ENCODE measurements at regions not wholly inside any gene's neighbourhood (a gene's known extent, or its start where the extent isn't known, plus 50 kb on each side); places are given as distances from the start of the nearest gene placed in this dataset.

- no peak for DNase-seq
Measured at GRCh38 chr12:92458996-92459395, 243.8 kb upstream of the PLEKHG7 start.

DNA sequence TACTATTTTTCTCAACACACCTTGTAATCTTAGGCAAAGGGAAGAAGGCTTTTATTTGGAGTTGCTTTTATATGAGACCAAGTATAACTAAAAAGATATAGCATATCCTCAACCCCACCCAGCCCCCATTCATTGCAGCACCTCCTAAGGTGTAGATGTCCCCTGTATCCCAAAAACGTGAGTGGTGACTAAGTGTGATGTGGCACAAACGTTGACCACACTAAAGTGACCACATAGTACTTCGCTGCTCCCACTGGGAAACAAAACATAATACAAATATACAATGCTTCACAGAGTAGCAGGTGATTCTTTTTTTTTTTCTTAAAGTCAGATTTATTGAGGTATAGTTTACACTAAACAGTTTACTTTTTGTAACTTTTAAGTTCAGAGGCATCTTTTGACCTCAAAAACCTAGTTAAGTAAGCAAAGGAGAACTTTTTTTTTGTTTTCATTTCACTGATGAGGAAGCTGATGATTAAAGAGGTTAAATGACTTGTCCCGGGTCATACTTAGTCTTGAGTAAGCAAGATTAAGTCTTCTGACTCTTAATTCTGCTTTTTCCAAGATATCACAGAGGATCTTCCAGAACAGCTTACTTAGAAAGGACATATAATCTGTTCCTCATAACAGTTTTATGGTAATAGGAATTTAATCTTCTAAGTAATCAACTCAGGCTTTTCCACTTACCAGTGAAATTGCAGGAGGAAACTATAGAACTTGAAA lies 245.2 kb upstream of the PLEKHG7 start:
- DNase-seq, result no peak

- no peak for DNase-seq
Measured at GRCh38 chr12:92452763-92453162, 250.0 kb upstream of the PLEKHG7 start.

GRCh38 chr12:92446083-92446460 lies 256.7 kb upstream of the PLEKHG7 start:
- DNase-seq, result no peak

GRCh38 chr12:92445253-92446082 lies 257.3 kb upstream of the PLEKHG7 start:
- DNase-seq, result no peak

GRCh38 chr12:92444763-92445162 lies 258.0 kb upstream of the PLEKHG7 start:
- no peak for DNase-seq

GRCh38 chr12:92442782-92443181 lies 260.0 kb upstream of the PLEKHG7 start:
- DNase-seq, result no peak

GRCh38 chr12:92440072-92440471 lies 262.7 kb upstream of the PLEKHG7 start:
- no peak for DNase-seq

- DNase-seq, result no peak
Measured at GRCh38 chr12:92439420-92439805, 263.4 kb upstream of the PLEKHG7 start.

- DNase-seq, result no peak
Measured at GRCh38 chr12:92438641-92439419, 264.0 kb upstream of the PLEKHG7 start.

GRCh38 chr12:92437452-92437851 lies 265.3 kb upstream of the PLEKHG7 start:
- DNase-seq, result no peak

DNA sequence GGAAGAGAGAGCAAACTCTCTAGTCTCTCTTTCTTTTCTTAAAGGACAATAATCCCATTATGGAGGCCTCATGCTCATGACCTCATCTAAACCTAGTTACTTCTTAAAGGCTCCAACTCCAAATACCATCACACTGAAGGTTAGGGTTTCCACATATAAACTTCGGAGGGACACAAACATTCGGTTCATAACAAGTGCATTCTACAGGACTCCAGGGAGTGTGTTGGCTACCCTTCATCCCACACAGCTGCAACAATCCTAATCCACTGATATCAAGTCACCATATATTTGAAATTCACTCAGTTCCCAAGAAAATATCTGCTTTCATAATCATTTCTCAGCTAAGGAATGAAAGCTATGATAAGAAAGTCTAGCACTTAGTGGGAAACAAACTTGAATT lies 265.9 kb upstream of the PLEKHG7 start:
- no peak for DNase-seq

GRCh38 chr12:92434607-92435025 lies 268.2 kb upstream of the PLEKHG7 start:
- DNase-seq, result no peak

- DNase-seq, result no peak
Measured at GRCh38 chr12:92432724-92433441, 269.9 kb upstream of the PLEKHG7 start.

GRCh38 chr12:92431146-92431545 lies 271.6 kb upstream of the PLEKHG7 start:
- no peak for DNase-seq

DNA sequence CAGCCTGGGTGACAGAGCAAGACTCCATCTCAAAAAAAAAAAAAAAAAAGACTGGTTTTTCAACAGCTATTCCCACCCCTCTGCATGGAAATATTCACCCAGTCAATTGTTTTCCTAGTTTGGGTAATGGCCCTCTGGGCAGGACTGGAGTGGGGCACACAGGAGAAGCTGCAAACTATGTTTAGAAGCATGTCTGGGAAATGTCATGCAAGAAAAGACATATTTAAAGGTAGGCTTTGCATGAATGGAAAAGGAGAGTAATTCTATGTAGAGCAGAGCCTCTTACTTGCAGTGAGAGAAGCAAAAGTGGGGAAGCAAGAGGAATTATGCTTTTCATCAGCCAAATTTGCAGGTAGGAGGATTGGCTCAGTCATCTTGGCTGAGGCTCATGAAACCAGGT lies 276.5 kb upstream of the PLEKHG7 start:
- no peak for DNase-seq

DNA sequence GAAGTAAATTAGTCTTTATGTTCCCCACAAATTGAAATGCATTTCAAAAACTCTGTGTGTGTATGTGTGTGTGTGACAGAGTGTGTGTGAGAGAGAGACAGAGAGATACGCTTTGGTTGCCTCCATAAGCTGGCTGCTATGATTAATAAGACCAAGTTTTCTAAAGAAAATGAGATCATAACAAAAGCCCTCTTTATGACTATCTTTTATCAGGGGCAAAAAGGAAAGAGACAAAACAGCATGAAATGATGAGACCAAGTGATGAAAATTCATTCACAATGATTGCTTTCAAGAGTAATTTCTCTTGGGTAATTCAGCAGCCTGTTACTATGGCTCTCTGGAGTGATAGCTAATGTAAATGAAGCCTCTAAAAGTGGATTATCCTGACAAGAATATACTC lies 277.6 kb upstream of the PLEKHG7 start:
- DNase-seq, result no peak

DNA sequence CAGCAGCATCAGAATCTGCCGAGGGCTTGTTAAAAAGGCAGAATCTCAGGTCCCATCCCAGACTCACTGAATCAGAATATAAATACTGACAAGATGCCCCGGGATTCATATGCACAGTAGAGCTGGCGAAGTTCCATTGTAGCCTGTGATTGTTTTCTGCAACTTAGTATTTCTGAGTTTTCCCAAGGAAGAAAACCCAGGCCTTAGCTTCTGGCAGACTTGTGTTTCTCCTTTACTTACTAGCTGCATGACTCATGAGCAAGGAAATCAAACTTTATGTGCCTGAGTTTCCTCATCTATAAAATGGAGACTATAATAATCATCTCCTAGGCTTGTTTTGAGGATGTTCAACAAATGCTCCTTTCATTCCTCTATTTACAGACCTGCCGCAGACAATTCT lies 278.5 kb upstream of the PLEKHG7 start:
- DNase-seq, result no peak

DNA sequence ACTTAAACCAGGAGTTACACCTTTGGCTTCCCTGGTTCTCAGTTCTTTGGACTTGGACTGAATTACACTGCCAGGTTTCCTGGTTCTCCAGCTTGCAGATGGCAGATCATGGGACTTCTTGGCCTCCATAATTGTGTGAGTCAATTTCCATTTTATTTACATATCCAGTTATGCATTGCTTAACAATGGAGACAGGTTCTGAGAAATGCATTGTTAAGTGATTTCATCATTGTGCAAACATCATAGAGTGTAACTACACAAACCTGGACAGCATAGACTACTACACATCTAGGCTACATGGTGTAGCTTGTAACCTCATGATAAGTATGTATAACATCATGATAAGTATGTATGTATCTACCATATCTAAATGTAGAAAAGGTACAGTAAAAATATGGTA lies 276.1 kb upstream of the BTG1 start:
- no peak for DNase-seq

- no peak for DNase-seq
Measured at GRCh38 chr12:92421042-92421441, 275.4 kb upstream of the BTG1 start.

DNA sequence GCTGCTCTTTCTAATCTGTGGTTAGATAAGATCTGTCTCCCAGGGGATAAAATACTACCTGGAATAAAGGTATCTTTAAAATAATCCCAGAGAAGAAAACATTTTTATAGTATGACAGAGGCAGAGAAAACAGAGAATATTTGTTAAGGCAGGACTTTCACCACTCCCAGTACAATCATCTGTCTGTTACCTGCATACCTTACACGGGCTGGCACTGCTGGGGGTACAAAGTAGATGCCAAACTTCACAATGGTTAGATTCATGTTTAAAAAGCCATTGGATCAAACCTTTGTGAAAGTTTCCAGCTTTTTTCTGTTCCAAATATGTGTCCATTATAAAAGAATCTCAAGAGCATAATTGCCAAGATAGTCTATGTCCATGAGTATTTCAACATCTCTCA lies 273.6 kb upstream of the BTG1 start:
- DNase-seq, result no peak

- DNase-seq, result no peak
Measured at GRCh38 chr12:92418381-92418780, 272.7 kb upstream of the BTG1 start.

GRCh38 chr12:92417373-92417772 lies 271.7 kb upstream of the BTG1 start:
- no peak for DNase-seq
